Tibial nerve (tissue), 4 donors: ENCODE measurements at regions not wholly inside any gene's neighbourhood (a gene's known extent, or its start where the extent isn't known, plus 50 kb on each side); places are given as distances from the start of the nearest gene placed in this dataset.
A peak's percentile ranks its signal among the peaks of the same experiment; 100 is the strongest.

Experiments used
- DNase-seq, 2 donors: peaks; one replicate each; pipeline ENCODE4 v3.0.0-alpha.2; 2019; ENCODE audit warnings: low spot score in 2 of 2
- H3K27ac ChIP-seq, 4 donors: fragments of 200-600 bp; sonication (generic) in 3 of 4; one replicate each; pipeline ENCODE4 v1.5.1; 2017 to 2019; ENCODE audit warnings: mild to moderate bottlenecking in 1 of 4
- H3K27me3 ChIP-seq, 2 donors: fragments of 200-600 bp; sonication (generic) in 1 of 2; one replicate each; pipeline versions ENCODE4 v1.5.1 to v1.6.0; 2017 to 2019
- H3K36me3 ChIP-seq, 3 donors: fragments of 200-600 bp; sonication (generic); one replicate each; pipeline ENCODE4 v1.5.1; 2018 to 2019
- H3K4me1 ChIP-seq, 4 donors: fragments of 200-600 bp; sonication (generic) in 3 of 4; one replicate each; pipeline ENCODE4 v1.5.1; 2017 to 2019
- H3K4me3 ChIP-seq, 4 donors: fragments of 200-600 bp; sonication (generic) in 3 of 4; one replicate each; pipeline ENCODE4 v1.5.1; 2017 to 2019; ENCODE audit warnings: mild to moderate bottlenecking in 1 of 4, moderate library complexity in 1 of 4
- H3K9me3 ChIP-seq, 4 donors: fragments of 200-600 bp; sonication (generic) in 3 of 4; one replicate each; pipeline ENCODE4 v1.5.1; 2017 to 2019
- CTCF ChIP-seq, 5 experiments: fragments of 200-600 bp in 3 of 5; fragments of 450-650 bp in 2 of 5; sonication (generic) in 3 of 5; IDR thresholded peaks; one replicate each; pipeline ENCODE4 v1.5.1; 2016 to 2019; ENCODE audit warnings: antibody characterized with exemption in 5 of 5, mild to moderate bottlenecking in 3 of 5, moderate library complexity in 2 of 5
- EP300 ChIP-seq, 2 donors: sonication (generic); formaldehyde crosslinking; IDR thresholded peaks; one replicate each; pipeline ENCODE4 v1.6.1; 2017; ENCODE audit warnings: antibody characterized with exemption in 2 of 2, mild to moderate bottlenecking in 1 of 2
- POLR2A ChIP-seq, 2 donors: fragments of 450-650 bp; IDR thresholded peaks; one replicate each; pipeline ENCODE4 v1.6.1; 2017; ENCODE audit warnings: antibody characterized with exemption in 2 of 2, mild to moderate bottlenecking in 2 of 2, moderate library complexity in 2 of 2
- WGBS, 2 donors: methylation state at CpG; one replicate each; pipeline ENCODE4 v1.1.5; 2018; 5-methylcytosine and 5-hydroxymethylcytosine counted together

GRCh38 chr15:92831655-92832328 lies 68.3 kb upstream of the CHD2 start:
- TF ChIP-seq POLR2A (IDR thresholded peaks at IDR 0.05) (peak; percentile 72 to 87), EP300 (IDR thresholded peaks at IDR 0.05) (peak; percentile 5 to 98), CTCF (IDR thresholded peaks at IDR 0.05) (peak in 1 of 5 experiments; percentile 33)
- DNase-seq: peak; percentile 91 to 93
- H3K27ac ChIP-seq: peak overlapping the region; percentile 87 to 91 (median 89)
- H3K4me3 ChIP-seq: peak overlapping the region; percentile 6 to 39 (median 25)
- peaks cover 0 to 48% (median 40%) of the 10 kb centered on the region in 4 donors for H3K4me1 ChIP-seq
- no peaks in the 10 kb centered on the region for H3K36me3 ChIP-seq
- WGBS, 2 donors: 1% methylated on average over 10 of the region's 10 CpGs
- H3K9me3 ChIP-seq: no peaks in the 10 kb centered on the region
- no peaks in the 10 kb centered on the region for H3K27me3 ChIP-seq

- H3K9me3 ChIP-seq: no peaks in the 10 kb centered on the region
- H3K27ac ChIP-seq: peak overlapping the region; percentile 87 to 91 (median 89)
- no peak overlapping the region for H3K4me3 ChIP-seq
- no peak for DNase-seq
- peaks cover 0 to 48% (median 40%) of the 10 kb centered on the region in 4 donors for H3K4me1 ChIP-seq
- 57 to 69% methylated on average over 4 of the region's 4 CpGs for WGBS, 2 donors
- TF ChIP-seq CTCF (IDR thresholded peaks at IDR 0.05): no peak
- TF ChIP-seq EP300 (IDR thresholded peaks at IDR 0.05): no peak
- TF ChIP-seq POLR2A (IDR thresholded peaks at IDR 0.05): peak in 1 of 2 donors; percentile 15
- no peaks in the 10 kb centered on the region for H3K36me3 ChIP-seq
- no peaks in the 10 kb centered on the region for H3K27me3 ChIP-seq
These were observed 67.1 kb upstream of the CHD2 start for GRCh38 chr15:92833106-92833433.

GRCh38 chr15:92833493-92834271 lies 66.4 kb upstream of the CHD2 start:
- Histone ChIP-seq H3K9me3 (no peaks in the 10 kb centered on the region), H3K4me3 (no peak overlapping the region), H3K27ac (peak overlapping the region; percentile 87 to 91 (median 89)), H3K36me3 (no peaks in the 10 kb centered on the region), H3K27me3 (no peaks in the 10 kb centered on the region), H3K4me1 (peaks cover 0 to 48% (median 40%) of the 10 kb centered on the region in 4 donors)
- TF ChIP-seq EP300 (IDR thresholded peaks at IDR 0.05) (no peak), CTCF (IDR thresholded peaks at IDR 0.05) (no peak), POLR2A (IDR thresholded peaks at IDR 0.05) (no peak)
- 52 to 54% methylated on average over 5 of the region's 5 CpGs for WGBS, 2 donors
- DNase-seq: no peak

- no peaks in the 10 kb centered on the region for H3K27me3 ChIP-seq
- DNase-seq: no peak
- H3K4me3 ChIP-seq: no peak overlapping the region
- no peaks in the 10 kb centered on the region for H3K9me3 ChIP-seq
- H3K36me3 ChIP-seq: no peaks in the 10 kb centered on the region
- peaks cover 0 to 3% (median 2%) of the 10 kb centered on the region in 4 donors for H3K4me1 ChIP-seq
- no peak overlapping the region for H3K27ac ChIP-seq
- 70 to 75% methylated on average over 5 of the region's 5 CpGs for WGBS, 2 donors
- no peak for TF ChIP-seq CTCF (IDR thresholded peaks at IDR 0.05)
These were observed 60.4 kb upstream of the CHD2 start for GRCh38 chr15:92839696-92840095.

GRCh38 chr15:92840149-92840548 lies 60.0 kb upstream of the CHD2 start:
- Histone ChIP-seq H3K27me3 (no peaks in the 10 kb centered on the region), H3K4me1 (peaks cover 0 to 7% (median 6%) of the 10 kb centered on the region in 4 donors), H3K27ac (no peak overlapping the region), H3K36me3 (no peaks in the 10 kb centered on the region), H3K9me3 (no peaks in the 10 kb centered on the region), H3K4me3 (no peak overlapping the region)
- 89 to 100% methylated on average over 3 of the region's 3 CpGs for WGBS, 2 donors
- no peak for DNase-seq
- TF ChIP-seq EP300 (IDR thresholded peaks at IDR 0.05) (no peak), POLR2A (IDR thresholded peaks at IDR 0.05) (no peak), CTCF (IDR thresholded peaks at IDR 0.05) (no peak)
